Type B pancreatic cell (in vitro differentiated cells): ENCODE measurements at regions not wholly inside any gene's neighbourhood (a gene's known extent, or its start where the extent isn't known, plus 50 kb on each side); places are given as distances from the start of the nearest gene placed in this dataset.

ENCODE experiments used
- DNase-seq: peaks from one replicate; pipeline ENCODE4 v3.0.0; 2021; ENCODE audit warnings: mixed read lengths; ENCODE audit not compliant: unreplicated experiment; ENCODE audit errors: extremely low spot score
- H3K27ac Mint-ChIP-seq: 2 replicates; pipeline ENCODE4 v1.8.0; 2021; ENCODE audit warnings: mild to moderate bottlenecking, mixed read lengths
- H3K27me3 Mint-ChIP-seq: 2 replicates; pipeline ENCODE4 v1.8.0; 2021; ENCODE audit warnings: mixed read lengths
- H3K36me3 Mint-ChIP-seq: 2 replicates; pipeline ENCODE4 v1.8.0; 2021; ENCODE audit warnings: mixed read lengths
- H3K4me1 Mint-ChIP-seq: one replicate; pipeline ENCODE4 v1.8.0; 2021; ENCODE audit warnings: mixed read lengths; ENCODE audit not compliant: unreplicated experiment
- H3K4me3 Mint-ChIP-seq: 2 replicates; pipeline ENCODE4 v1.8.0; 2021; ENCODE audit warnings: mild to moderate bottlenecking, mixed read lengths
- H3K9me3 Mint-ChIP-seq: 2 replicates; pipeline ENCODE4 v1.8.0; 2021; ENCODE audit warnings: mixed read lengths
- TF ChIP-seq, protein P1 (sequence below): fragments of 200-600 bp; sonication (generic); conservative IDR thresholded peaks from 2 replicates; pipeline ENCODE4 v1.5.0; 2021; ENCODE audit warnings: antibody characterized with exemption, mild to moderate bottlenecking

- H3K27me3 Mint-ChIP-seq, result no peaks in the 10 kb centered on the region
- H3K4me1 Mint-ChIP-seq, result no peaks in the 10 kb centered on the region
- peaks cover under 1% of the 10 kb centered on the region for H3K9me3 Mint-ChIP-seq
- TF ChIP-seq, protein P1, sequence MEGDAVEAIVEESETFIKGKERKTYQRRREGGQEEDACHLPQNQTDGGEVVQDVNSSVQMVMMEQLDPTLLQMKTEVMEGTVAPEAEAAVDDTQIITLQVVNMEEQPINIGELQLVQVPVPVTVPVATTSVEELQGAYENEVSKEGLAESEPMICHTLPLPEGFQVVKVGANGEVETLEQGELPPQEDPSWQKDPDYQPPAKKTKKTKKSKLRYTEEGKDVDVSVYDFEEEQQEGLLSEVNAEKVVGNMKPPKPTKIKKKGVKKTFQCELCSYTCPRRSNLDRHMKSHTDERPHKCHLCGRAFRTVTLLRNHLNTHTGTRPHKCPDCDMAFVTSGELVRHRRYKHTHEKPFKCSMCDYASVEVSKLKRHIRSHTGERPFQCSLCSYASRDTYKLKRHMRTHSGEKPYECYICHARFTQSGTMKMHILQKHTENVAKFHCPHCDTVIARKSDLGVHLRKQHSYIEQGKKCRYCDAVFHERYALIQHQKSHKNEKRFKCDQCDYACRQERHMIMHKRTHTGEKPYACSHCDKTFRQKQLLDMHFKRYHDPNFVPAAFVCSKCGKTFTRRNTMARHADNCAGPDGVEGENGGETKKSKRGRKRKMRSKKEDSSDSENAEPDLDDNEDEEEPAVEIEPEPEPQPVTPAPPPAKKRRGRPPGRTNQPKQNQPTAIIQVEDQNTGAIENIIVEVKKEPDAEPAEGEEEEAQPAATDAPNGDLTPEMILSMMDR, result no peak
- no peak overlapping the region for H3K4me3 Mint-ChIP-seq
- H3K27ac Mint-ChIP-seq, result no peak overlapping the region
- H3K36me3 Mint-ChIP-seq, result no peaks in the 10 kb centered on the region
- DNase-seq, result no peak
Measured at GRCh38 chr1:87535551-87535950, 206.9 kb downstream of the LMO4 start.

DNA sequence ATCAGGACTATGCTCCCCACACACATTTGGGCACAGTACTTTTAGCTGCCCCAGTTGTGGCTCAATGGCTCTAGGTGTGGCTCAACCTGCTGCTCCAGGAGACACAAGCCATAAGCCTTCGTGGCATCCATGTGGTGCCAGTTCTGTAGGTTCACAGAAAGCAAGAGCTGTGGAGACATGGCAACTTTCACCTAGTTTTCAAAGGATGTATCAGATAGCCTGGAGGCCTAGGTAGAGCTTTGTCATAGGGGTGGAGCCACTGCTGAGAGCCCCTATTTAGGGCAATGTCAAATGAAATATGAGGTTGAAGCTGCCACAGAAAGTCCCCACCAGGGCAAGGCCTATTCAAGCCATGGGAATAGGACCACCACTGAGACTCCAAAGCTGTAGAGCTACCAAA lies 210.5 kb downstream of the LMO4 start:
- DNase-seq, result no peak
- H3K4me3 Mint-ChIP-seq, result no peak overlapping the region
- H3K27me3 Mint-ChIP-seq, result no peaks in the 10 kb centered on the region
- H3K27ac Mint-ChIP-seq, result no peak overlapping the region
- H3K9me3 Mint-ChIP-seq, result peaks cover 11% of the 10 kb centered on the region
- no peaks in the 10 kb centered on the region for H3K36me3 Mint-ChIP-seq
- TF ChIP-seq, protein P1, result no peak
- H3K4me1 Mint-ChIP-seq, result no peaks in the 10 kb centered on the region

- Mint-ChIP-seq H3K27ac (no peak overlapping the region), H3K9me3 (peaks cover 11% of the 10 kb centered on the region), H3K27me3 (no peaks in the 10 kb centered on the region), H3K36me3 (no peaks in the 10 kb centered on the region), H3K4me1 (no peaks in the 10 kb centered on the region), H3K4me3 (no peak overlapping the region)
- TF ChIP-seq, protein P1, result no peak
- DNase-seq, result no peak
Measured at GRCh38 chr1:87542697-87543096, 214.0 kb downstream of the LMO4 start.

DNA sequence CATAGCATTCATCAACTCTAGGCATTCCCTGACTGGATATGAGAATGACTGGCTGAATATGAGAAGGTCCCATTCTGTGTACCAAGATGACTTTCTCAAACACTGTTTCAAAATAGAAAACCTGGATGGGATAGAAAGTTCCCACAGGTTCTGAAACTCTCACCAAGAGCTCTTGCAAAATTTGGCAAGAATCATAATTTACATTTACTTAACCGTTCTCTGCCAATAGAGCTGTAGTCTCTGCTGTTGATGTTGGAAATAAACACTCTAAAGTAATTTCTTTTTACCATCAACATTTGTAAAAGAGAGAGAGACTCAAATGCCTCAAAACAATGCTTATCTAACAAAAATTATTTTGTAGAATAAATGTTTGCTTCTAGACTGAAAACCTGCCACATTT lies 221.1 kb downstream of the LMO4 start:
- no peak overlapping the region for H3K4me3 Mint-ChIP-seq
- no peaks in the 10 kb centered on the region for H3K4me1 Mint-ChIP-seq
- H3K27me3 Mint-ChIP-seq, result no peaks in the 10 kb centered on the region
- no peak overlapping the region for H3K27ac Mint-ChIP-seq
- no peaks in the 10 kb centered on the region for H3K36me3 Mint-ChIP-seq
- TF ChIP-seq, protein P1, result no peak
- no peak for DNase-seq
- no peaks in the 10 kb centered on the region for H3K9me3 Mint-ChIP-seq

- Mint-ChIP-seq H3K27me3 (no peaks in the 10 kb centered on the region), H3K4me1 (no peaks in the 10 kb centered on the region), H3K36me3 (no peaks in the 10 kb centered on the region), H3K27ac (no peak overlapping the region), H3K4me3 (no peak overlapping the region), H3K9me3 (no peaks in the 10 kb centered on the region)
- DNase-seq, result no peak
- TF ChIP-seq, protein P1, result no peak
Measured at GRCh38 chr1:87553511-87553910, 224.8 kb downstream of the LMO4 start.

- Mint-ChIP-seq H3K4me3 (no peak overlapping the region), H3K36me3 (no peaks in the 10 kb centered on the region), H3K27me3 (no peaks in the 10 kb centered on the region), H3K27ac (no peak overlapping the region), H3K9me3 (no peaks in the 10 kb centered on the region), H3K4me1 (no peaks in the 10 kb centered on the region)
- no peak for DNase-seq
- TF ChIP-seq, protein P1, result no peak
Measured at GRCh38 chr1:87555366-87555765, 226.7 kb downstream of the LMO4 start.
